H1 (cell line): ENCODE measurements at regions not wholly inside any gene's neighbourhood (a gene's known extent, or its start where the extent isn't known, plus 50 kb on each side); places are given as distances from the start of the nearest gene placed in this dataset.

ENCODE experiments used
- TBP ChIP-seq: IDR thresholded peaks from 2 replicates; pipeline ENCODE4 v1.6.1; 2011; ENCODE audit warnings: low read depth, low read length, improper control_type of control experiment
- TEAD4 ChIP-seq: IDR thresholded peaks from 2 replicates; pipeline ENCODE4 v1.6.1; 2012; ENCODE audit warnings: low read depth, low read length, inconsistent platforms, mixed read lengths
- TF ChIP-seq, protein P1 (sequence below), 3 experiments: IDR thresholded peaks; 1 replicate in 2 of 3; 2 replicates in 1 of 3; pipeline versions ENCODE4 v1.5.1 to v1.6.1; 2011; ENCODE audit warnings: low read length in 3 of 3, mild to moderate bottlenecking in 3 of 3, inconsistent platforms in 2 of 3, low read depth in 1 of 3, moderate library complexity in 1 of 3; ENCODE audit not compliant: insufficient read depth in 1 of 3; ENCODE audit errors: control extremely low read depth in 1 of 3
- TF ChIP-seq, protein P2 (sequence below): IDR thresholded peaks from 2 replicates; pipeline ENCODE4 v1.6.1; 2012; ENCODE audit warnings: inconsistent platforms

DNA sequence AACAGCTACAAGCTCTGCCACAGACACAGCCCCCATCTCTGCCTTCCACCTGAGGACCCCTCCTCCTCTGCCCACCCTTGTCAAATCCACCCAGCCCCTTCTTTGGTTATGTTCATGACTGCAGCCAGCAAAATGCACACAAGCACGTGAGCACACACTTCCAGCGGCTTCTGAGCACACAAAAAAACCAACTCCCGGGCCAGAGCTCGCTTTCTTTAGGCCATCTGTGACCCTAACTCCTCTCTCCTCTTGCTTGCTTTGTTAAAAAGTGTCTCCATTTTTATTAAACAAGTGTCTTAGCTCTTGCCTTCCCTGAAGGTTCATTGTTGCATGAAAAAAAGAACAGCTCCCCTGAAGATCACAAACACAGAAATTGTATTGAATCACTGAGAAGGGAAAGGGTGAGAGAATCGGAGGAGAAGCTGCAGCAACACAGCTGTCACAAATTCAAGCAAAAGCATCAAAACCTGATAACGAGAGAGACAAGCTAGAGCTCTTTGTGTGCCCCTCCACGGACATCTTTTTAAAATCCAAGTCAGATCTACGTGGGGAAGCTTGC lies 142.1 kb downstream of the CD83 start (continued):
- TF ChIP-seq, protein P1, sequence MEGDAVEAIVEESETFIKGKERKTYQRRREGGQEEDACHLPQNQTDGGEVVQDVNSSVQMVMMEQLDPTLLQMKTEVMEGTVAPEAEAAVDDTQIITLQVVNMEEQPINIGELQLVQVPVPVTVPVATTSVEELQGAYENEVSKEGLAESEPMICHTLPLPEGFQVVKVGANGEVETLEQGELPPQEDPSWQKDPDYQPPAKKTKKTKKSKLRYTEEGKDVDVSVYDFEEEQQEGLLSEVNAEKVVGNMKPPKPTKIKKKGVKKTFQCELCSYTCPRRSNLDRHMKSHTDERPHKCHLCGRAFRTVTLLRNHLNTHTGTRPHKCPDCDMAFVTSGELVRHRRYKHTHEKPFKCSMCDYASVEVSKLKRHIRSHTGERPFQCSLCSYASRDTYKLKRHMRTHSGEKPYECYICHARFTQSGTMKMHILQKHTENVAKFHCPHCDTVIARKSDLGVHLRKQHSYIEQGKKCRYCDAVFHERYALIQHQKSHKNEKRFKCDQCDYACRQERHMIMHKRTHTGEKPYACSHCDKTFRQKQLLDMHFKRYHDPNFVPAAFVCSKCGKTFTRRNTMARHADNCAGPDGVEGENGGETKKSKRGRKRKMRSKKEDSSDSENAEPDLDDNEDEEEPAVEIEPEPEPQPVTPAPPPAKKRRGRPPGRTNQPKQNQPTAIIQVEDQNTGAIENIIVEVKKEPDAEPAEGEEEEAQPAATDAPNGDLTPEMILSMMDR (IDR thresholded peaks at IDR 0.05; ENCODE audit: control extremely low read depth in 1 of 3, insufficient read depth in 1 of 3, low read depth in 1 of 3, low read length in 3 of 3): no peak
- TF ChIP-seq, protein P2, sequence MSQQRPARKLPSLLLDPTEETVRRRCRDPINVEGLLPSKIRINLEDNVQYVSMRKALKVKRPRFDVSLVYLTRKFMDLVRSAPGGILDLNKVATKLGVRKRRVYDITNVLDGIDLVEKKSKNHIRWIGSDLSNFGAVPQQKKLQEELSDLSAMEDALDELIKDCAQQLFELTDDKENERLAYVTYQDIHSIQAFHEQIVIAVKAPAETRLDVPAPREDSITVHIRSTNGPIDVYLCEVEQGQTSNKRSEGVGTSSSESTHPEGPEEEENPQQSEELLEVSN: no peak
- TF ChIP-seq TEAD4: no peak
- no peak for TF ChIP-seq TBP
